AG20443 (cell line): ENCODE measurements at regions not wholly inside any gene's neighbourhood (a gene's known extent, or its start where the extent isn't known, plus 50 kb on each side); places are given as distances from the start of the nearest gene placed in this dataset.

Experiments used
- DNase-seq: peaks from one replicate; pipeline ENCODE4 v3.0.0; 2012; ENCODE audit warnings: low spot score, mixed read lengths

DNA sequence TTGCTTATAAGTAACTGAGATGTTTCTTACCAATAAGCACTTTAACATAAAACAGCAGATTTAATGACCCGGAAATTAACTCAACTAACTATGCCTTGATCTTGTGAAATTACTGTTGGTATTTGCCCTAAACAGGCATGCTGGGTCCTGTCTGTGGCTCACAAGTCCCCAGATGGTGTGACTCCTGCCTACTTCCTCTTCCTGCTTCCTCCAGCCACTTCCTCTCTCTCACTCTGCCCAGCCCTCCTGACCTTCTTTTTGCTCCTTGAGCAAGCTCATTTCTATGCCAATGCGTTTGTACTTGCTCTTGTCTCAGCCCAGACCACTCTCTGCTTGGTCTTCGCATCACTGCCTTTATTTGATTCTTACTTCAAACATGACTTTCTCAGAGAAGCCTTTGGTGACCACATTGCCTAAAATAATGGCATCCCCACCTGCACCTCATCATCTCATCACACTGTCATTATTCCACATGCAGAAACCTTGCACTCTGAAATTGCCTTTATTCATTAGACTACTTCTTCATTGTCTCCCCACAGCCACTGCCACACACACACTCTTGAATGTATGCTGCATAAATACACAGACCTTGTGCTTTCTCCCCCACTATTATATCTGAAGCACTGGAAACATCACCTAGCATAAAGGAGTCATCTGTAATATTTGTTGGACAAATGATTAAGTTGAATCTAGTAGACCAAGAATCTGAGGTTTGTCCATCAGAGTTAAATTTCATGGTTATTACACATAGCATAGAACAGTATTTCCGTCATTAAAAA, 256.3 kb upstream of the SEMA6D start:
- DNase-seq = no peak

DNA sequence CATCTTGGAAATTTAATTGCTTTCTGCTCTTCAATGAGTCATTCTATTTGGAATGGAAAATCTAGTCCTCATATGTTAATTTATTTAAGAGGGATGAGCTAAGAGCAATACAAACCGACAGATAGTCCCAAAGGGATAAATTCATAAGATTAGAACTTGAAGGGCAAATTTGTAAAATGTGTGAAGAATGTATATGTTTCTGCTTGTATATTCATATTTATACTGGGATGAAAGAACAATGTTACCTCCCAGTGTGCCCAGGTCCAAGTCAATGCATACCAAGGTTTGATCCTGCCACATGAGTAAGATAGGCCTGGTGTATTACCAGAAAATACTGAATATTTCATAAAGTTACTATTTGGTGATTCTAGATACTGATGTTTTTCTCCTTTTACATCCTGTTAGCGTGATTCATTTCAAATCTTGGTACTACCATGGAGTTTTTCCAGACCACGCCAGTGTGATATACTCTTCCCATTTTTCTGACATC, 255.6 kb upstream of the SEMA6D start:
- no peak for DNase-seq

DNA sequence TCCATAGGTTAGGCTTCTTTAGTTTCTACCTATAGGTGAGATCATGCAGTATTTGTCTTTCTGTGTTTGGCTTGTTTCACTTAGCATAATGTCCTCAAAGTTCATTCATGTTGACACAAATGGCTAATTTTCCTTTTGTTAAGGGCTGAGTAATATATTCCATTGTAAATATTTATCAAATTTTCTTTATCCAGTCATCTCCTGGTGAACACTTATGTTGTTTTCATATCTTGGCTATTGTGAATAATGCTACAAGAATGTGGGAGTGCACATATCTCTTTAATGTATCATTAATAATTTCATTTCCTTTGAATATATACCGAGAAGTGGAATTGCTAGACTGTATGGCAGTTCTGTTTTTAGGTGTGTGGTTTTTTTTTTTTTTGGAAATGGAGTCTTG, 250.9 kb upstream of the SEMA6D start:
- no peak for DNase-seq

DNA sequence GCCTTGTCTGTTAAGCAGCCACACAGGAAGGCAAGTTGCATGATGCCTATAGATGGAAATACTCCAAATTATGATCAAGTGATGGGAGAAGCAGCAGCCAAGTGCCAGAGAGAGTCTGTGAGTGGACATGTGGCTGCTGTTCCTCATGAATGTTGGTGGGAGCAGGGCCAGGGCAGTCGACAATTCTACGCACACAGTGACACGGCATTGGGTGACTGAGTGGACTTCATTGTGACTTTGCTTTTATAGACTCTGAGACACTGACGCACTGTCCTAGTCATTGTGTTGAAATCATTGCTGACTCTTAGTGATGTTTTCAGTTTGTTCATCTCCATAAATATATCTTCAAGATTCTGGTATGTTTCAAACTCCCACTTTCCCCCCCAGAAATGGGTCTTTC, 246.3 kb upstream of the SEMA6D start:
- peak; percentile 27 for DNase-seq

DNA sequence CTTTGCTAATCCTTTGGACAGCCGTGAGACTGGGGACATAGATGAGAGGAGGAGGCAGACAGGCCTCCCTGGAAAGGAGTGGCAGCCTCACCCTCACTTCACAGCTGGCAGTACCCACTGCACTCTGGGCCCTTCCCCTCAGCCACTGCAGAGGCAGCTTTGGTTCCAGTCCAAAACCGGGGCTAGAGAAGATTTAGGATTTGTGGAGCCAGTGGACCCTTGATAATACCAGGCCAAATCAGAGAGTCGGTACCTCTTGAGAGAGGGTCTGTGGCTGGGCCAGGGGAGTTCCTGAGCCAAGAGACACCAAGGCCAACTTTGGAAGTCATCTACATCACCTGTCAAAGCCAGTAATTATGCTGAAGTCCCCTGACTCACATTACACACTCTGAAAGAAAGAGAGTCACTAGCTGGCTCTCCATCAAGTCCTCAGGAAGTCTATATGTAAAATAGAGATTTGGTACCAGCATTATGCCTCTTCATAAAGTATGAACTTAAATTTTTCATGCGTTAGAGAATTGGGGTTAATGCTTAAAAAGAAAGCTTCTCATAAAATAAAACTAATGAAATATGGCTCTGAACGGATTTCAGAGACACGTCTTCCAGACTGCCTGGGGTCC, 244.1 kb upstream of the SEMA6D start:
- DNase-seq = no peak

DNA sequence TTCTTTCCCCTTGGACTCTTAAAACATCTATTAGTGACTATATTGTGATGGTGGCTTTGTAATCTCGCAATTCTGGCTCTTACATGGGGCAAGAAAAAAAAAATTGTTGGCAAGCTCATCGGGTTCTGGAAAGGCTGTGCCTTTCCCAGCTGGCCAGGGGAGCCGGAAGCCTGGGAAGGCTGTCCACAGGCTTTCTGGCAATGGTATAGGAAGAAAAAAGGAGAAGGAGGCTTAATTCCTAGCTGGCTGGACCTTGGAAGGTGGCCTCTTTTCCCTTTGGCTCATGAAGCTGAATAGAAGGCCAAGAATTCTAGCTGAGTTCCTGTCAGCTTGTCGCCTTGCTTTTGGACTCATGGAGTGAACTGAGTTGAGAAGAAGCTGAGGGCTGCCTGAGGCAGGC, 243.5 kb upstream of the SEMA6D start:
- peak; percentile 12 for DNase-seq

DNA sequence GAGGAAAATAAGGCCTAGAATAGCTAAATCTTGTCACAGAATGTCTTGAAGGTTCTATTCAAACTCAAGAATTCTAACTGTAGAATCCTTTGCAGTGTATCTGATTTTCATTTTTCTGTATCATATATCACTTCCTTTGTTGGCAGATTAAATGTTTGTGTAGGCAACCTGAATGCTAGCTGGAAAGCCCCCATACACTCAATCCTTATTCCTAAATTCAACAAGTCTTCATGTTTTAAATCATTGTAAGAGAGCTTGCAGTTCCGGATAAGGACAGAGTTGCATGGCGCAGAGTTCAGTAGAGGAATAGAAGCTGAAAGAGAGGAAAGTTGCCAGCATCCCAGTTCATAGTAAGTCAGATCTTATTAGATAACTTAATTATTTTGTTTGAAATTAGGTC, 242.0 kb upstream of the SEMA6D start:
- DNase-seq = no peak

DNA sequence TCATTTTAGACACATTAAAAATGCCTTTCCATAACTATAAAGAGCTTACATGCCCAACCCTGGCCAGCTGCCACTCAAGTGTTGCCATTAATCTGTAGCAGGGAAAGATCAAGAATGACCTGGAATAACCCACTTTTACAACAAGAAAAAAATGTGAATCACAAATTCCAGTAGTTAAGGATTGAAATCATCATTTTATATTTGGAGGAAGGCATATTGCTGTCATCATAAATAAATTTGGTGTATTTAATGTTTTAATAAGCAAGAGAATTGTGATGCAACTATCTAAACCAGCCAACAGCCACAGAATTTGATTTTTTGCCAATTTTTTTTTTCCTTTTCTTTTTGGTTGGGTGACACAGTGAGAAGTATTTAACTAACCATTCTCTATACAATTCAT, 240.0 kb upstream of the SEMA6D start:
- DNase-seq = no peak

DNA sequence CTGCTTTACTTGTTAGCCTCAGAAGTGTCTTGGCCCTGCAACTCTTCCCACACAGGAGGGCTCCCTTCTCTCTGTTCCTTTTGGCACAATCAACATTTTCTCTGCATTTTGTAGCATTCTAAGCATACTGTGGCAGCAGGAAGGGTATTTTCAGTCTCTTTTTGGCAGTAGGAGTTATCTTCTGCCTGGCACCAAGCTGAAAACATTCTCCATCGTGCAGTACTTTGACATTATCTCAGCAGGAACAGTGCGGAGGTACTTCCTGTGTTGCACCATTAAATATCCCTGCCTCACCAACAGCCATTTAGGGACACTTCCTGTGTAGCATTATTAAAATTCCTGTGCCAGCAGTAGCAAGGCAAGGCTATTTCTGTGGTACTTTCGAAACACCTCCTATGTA, 233.2 kb upstream of the SEMA6D start:
- no peak for DNase-seq

DNA sequence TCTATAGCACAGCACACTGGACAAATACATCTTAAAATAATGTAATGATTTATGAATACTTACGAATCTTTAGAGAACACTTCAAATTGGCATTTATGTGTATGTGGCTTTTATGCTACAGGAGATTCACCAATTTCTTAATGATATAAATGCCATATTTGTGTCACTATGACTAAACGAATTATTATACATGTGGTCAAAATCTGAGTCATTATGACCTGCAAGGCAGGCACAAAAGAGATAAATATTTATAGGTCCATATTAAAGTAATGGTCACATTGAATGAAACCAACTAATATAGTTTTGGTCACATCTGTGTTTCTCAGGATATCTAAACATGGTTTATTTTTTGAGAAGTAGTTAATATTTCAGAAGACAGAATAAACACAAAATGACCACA, 232.3 kb upstream of the SEMA6D start:
- DNase-seq = no peak

DNA sequence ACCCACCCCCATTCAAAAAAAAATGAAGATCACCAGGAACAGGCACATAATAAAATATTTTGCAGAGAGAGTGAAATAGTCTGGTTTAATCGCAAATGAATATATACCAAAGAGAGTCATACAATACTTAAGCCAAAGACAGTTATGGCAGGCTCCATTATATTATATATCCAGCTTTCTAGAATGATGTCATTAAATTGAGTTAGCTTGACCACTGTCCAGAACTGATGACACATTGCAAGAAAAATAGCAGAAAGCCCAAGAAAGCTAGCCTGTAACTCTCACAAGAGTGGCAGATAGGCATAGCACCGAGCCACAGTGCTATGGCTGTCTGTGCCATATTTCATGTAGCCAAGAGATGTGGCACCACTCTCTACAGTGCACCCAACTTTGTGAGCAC, 231.9 kb upstream of the SEMA6D start:
- DNase-seq = no peak

DNA sequence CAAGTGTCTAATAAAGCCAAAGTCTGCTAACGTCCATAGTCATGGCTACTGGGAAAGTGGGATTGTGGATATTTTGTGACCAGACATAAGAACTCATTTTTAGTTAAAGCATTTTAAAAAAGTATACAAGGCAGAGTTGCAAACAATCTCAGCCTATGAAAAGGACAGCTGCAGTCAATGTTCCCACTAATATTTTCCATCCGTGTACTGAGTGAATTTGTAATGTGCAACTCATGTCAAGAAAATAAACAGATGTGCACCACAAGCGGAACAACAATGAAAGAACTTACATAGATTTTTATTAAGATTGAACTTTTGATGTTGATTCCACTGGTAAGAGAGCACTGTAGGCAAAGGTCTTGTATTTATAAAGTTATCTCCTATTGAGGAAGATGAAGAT, 231.3 kb upstream of the SEMA6D start:
- DNase-seq = no peak

DNA sequence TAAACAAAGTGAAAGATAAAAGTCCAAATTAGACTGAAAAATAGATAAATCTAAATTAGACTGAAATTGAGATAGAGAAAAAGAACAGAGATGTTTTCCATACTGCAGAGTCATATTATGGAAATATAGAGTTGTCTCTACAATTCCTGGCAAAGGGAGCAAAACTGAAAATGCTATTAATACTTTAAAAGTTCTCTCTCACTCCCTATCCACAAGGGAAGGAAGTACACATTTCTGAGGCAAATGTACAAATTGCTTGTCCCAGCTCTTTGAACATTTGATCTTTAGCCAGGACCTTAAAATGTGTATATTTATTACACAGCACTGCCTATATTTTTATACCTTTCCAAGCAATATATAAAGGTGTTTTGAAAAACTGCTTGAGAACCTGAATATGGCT, 225.1 kb upstream of the SEMA6D start:
- DNase-seq = no peak

DNA sequence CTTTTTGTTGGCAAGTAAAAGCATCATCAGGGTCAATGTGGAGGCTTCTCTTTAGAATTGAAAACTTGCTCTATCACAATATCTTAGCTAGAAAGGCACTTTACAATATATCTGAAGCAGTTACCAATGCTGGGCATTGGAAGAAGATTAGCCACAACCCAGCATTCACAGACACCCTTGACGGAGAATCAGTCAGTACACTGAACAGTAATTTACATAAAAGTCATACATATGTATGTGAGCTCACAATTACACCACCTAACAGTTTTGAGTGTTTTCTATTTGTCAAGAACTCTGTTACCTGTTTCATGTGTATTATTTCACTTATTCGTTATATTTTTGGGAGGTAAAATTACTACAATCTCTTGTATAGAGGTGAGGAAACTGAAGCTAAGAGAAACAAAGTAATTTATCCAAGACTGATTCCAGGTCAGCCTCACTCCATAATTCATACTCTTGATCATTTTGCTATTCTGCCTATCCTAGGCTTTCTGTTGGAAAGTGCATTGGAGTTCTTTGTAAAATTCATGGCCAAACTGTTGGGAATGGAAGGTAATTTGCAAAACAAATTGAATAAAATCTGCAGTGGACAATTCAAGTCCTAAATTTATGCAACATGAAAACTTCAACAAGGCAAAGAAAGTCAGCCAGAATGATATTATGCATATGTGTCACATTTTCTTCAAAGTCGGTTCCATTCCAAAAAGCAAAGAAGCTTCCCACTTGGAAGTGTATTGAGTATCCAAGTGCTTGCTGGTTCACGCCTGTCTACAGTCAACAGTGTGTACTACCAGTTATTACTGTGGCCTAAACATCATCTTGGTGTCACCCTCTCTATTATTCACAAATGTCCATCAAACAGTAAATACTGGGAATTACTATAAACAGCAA, 223.7 kb upstream of the SEMA6D start:
- DNase-seq = no peak

DNA sequence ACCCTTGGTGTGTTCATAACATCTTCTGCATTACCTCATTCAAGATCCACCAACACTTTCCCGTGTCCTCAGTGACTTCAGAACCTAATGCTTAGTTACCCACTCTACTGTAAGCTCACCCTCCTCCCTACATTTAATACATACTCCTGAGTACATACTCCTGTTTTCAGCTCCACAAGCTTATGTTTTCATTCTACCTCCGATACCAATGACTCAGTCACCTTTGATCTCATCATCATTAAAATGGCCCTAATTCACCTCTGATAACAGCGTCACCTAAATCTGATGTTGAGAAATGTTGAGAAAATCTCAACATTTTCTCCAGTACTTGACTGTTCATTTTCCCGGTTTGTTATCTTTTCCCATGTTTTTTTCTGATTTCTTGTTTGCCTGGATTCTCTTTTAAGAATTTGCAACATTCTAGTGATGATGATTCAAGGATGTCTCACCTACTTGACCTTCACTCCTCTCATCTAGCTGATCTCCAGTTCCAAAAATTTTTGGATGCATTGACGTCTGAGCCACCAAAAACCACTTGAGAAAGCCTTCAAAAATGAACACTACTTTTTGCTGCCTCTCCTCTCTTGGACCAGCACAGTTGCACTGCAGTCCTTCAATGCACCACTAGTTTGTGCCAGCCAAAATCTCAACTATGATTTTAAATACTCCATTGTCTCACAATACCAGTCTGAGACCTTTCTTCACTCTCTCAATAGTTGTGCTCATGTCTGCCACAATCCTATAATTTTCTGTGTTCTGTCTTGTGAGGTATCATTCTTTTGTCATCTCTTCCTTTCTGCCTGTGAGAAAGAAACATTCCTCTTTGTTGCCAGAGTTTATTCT, 220.7 kb upstream of the SEMA6D start:
- no peak for DNase-seq

DNA sequence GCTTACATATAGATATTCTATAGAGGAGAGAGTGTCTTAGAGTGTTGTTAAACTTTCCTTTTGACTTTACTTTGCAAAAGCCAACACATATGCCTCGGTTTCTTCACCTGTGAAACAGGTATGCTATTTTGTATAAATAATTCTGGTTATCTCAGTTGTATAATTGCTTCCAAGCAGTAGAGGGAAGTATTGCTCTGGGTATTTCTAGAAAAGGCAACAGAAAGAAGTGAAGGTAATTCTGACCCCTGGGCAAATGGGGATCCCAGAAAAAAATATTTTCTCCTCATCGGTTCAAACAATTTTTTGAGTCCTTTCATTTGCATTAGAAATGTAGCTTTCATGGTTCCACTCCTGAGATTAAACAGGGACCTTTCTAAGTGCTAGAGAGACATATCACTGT, 216.5 kb upstream of the SEMA6D start:
- DNase-seq = no peak

DNA sequence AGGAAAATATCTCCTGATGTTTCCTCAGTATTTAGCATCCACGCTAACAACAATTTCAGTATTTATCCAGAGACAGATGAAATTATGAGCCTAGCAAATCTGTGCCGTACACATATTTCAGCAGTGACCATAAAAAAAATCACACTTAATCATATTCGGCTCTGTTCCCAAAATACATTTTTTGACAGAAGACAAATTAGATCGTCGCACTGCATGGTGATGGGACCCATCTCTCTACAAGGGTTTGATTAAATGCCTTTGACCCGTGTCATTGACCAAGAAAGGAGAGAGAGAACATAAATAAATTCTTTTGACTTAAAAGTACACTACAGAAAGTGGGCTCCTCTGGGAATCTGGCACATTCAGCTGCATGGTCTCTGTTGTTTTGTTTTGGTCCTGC, 215.3 kb upstream of the SEMA6D start:
- no peak for DNase-seq

DNA sequence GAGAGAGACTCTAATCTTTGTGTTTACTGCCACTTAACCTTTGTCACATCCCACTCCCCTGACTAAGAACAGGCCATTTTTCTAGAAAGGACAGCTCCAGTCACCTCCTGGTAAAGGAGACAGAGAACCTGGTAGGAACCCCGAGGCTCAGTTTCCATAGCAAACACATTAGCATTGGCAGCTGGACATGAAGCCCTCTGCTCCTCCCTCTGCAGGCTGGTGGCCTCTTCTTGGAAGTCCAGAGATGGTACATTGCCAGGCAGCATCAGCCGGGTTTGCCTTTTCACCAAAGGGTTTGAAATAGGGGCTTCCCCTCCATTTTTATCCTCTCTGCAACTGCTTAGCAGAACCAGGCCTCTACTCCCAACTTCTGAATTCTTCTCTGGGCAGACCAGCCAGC, 213.4 kb upstream of the SEMA6D start:
- DNase-seq = no peak

DNA sequence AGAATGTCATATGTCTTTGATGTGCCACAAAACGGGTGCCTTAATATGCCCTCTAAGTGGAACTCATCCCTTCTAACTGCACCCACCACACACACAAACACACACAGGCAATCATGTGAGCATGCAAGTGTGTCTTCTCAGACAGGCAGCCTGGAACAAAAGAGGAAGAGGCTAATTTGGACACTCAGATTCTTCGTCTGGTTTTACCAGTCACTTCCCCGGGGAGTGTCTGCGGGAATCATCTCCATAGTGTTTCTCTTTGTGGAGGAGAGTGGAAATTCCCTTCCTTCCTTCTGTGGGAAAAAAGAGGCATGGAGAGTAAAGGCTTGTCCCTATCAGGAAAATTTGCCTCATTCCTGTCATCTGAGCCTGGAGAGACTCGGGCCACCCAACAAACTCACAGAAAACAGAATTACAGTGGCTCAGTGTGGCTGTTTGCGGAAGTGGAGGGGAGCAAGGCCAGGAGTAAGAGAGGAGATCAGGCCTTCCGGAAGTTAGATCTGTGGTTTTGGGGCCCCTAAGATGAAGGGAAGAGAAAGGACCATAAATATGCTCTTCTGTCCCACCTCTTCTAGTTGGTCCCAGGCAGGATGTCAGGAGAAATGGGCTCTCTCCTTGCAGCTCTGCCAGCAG, 212.6 kb upstream of the SEMA6D start:
- DNase-seq = no peak

DNA sequence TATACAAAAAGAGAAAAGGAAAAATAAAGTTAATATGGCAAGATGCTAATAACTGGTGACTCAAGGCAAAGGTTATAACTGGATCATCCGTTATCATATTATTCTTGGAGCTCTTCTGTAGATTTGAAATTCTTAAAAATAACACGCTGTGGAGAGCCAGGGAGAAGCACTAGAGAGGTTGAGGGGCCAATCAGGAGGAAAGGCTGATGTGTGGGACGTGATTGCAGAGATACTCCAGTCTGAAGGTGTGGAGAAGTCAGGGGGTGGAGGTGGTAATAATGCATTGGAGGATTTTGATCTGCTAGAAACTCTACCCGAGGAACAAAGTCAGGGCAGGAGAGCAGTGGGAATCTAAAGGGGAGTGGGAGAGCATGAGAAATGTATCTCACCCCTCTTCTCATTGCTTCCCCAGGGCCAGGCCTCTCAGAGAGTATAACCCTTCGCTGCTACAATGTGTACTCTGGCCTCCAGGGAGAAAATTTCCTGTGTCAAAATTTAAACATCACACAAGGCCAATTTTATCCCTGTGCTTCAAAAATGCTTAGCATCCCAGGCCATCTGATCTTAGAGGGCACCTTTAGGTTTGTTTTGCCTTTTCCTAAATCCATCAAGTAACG, 211.5 kb upstream of the SEMA6D start:
- no peak for DNase-seq
